ENCODE measurements at regions not wholly inside any gene's neighbourhood (a gene's known extent, or its start where the extent isn't known, plus 50 kb on each side); places are given as distances from the start of the nearest gene placed in this dataset.

DNA sequence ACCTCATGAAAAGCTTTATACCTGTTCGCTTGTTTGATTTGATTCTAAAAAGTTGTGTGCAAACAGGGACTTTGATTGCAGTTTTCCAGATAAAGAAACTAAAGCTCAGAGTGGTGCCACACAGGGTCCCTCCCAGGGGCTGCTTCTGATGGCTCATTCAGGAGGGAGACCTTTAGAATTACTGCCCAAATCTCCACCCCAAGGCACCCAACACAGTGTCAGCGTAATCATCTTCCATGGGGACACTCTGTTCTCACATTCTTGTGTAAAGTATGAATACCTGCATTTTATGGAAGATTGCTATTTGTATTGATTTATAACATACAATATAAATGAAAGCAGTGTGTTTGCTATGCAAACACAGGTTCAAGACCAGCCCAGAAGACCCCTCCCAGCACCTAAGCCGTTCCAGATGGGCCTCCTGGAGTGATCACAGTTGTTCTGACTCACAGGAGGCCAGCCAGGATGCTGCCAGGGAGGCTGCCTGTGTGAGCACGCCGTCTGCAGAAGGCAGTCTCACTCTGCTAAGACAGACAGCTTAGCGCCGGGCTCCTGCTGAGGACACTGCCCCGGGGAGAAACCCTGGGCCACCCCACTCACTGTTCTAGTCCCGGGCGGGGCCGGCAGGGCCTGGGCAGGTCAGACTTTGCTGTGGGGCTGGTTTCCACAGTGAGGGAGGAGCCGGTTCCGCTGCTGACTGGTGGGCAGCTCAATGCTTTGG is 185.6 kb downstream of the FAM43A start:
- no peak for TF ChIP-seq FOXA1 (IDR thresholded peaks at IDR 0.05)
- no peak for TF ChIP-seq BHLHE40 (IDR thresholded peaks at IDR 0.05; ENCODE audit: borderline replicate concordance)
- TF ChIP-seq SUZ12 (IDR thresholded peaks at IDR 0.05), result no peak
- TF ChIP-seq NFRKB (IDR thresholded peaks at IDR 0.05), result no peak
- no peak for TF ChIP-seq ARNT (IDR thresholded peaks at IDR 0.05)
- no peak for TF ChIP-seq FOXM1 (IDR thresholded peaks at IDR 0.05; ENCODE audit: borderline replicate concordance)
- TF ChIP-seq CTBP1 (IDR thresholded peaks at IDR 0.05; ENCODE audit: borderline replicate concordance), result no peak
- TF ChIP-seq ELF4 (IDR thresholded peaks at IDR 0.05), result no peak
- no peak for TF ChIP-seq HDGF (IDR thresholded peaks at IDR 0.05; ENCODE audit: borderline replicate concordance)
- TF ChIP-seq ZNF384 (IDR thresholded peaks at IDR 0.05), result no peak
- TF ChIP-seq FOXK2 (IDR thresholded peaks at IDR 0.05), result no peak
